B cell (primary cell): ENCODE measurements at regions not wholly inside any gene's neighbourhood (a gene's known extent, or its start where the extent isn't known, plus 50 kb on each side); places are given as distances from the start of the nearest gene placed in this dataset.

Source experiments
- ATAC-seq: fragments of 200-7000 bp; cut with Tn5 transposase; one replicate; pipeline ENCODE4 v1.10.0; 2021; ENCODE audit warnings: low read depth, mild to moderate bottlenecking, moderate number of reproducible peaks, moderate library complexity
- CTCF ChIA-PET: fragments of 350-600 bp; sonication (Branson Sonifier 250); formaldehyde crosslinking; loops from one replicate; lab custom pipeline; 2021; ENCODE audit warnings: antibody characterized with exemption, inconsistent platforms; lab: Charles Lee
- POLR2A ChIA-PET: fragments of 350-600 bp; sonication (Branson Sonifier 250); formaldehyde crosslinking; loops from one replicate; lab custom pipeline; 2021; ENCODE audit warnings: antibody characterized with exemption; lab: Charles Lee
- DNase-seq: peaks from one replicate; pipeline ENCODE4 v3.0.0; 2013
- H2AFZ ChIP-seq: 2 replicates; pipeline ENCODE4 v1.6.1; 2012; ENCODE audit warnings: mild to moderate bottlenecking, low read depth, low read length; ENCODE audit not compliant: insufficient read depth, poor library complexity, severe bottlenecking
- H3K27ac ChIP-seq, 2 donors: 1 replicate in 1 of 2; 2 replicates in 1 of 2; pipeline ENCODE4 v1.5.1; 2012 to 2013; ENCODE audit warnings: low read length in 2 of 2, mild to moderate bottlenecking in 2 of 2, moderate library complexity in 1 of 2
- H3K27me3 ChIP-seq, 4 experiments: fragments of 200-600 bp in 1 of 4; sonication (generic) in 1 of 4; replicated peaks in 1 of 4; 1 replicate in 2 of 4; 2 replicates in 2 of 4; pipeline versions ENCODE4 v1.6.1 to v1.7.0; 2013 to 2016; ENCODE audit warnings: low read length in 3 of 4, mild to moderate bottlenecking in 2 of 4, mixed read lengths in 1 of 4, moderate library complexity in 1 of 4; ENCODE audit not compliant: insufficient read depth in 4 of 4, control insufficient read depth in 3 of 4; ENCODE audit errors: control extremely low read depth in 1 of 4
- H3K36me3 ChIP-seq, 2 experiments: replicated peaks in 1 of 2; 1 replicate in 1 of 2; 2 replicates in 1 of 2; pipeline versions ENCODE4 v1.6.1 to v1.7.1; 2013; ENCODE audit warnings: low read length in 1 of 2; ENCODE audit not compliant: insufficient read depth in 2 of 2, control insufficient read depth in 1 of 2; ENCODE audit errors: control extremely low read depth in 1 of 2, extremely low read depth in 1 of 2
- H3K4me1 ChIP-seq, 2 donors: fragments of 200-600 bp in 1 of 2; sonication (generic) in 1 of 2; 1 replicate in 1 of 2; 2 replicates in 1 of 2; pipeline versions ENCODE4 v1.5.1 to v1.6.1; 2013 to 2017; ENCODE audit warnings: low read length in 2 of 2; ENCODE audit not compliant: control insufficient read depth in 2 of 2, insufficient read depth in 2 of 2
- H3K4me2 ChIP-seq: replicated peaks from 2 replicates; pipeline ENCODE3; 2012; ENCODE audit warnings: mild to moderate bottlenecking, low read depth, low read length; ENCODE audit not compliant: poor library complexity, severe bottlenecking
- H3K4me3 ChIP-seq, 5 experiments: fragments of 200-600 bp in 1 of 5; sonication (generic) in 1 of 5; 1 replicate in 3 of 5; 2 replicates in 2 of 5; pipeline versions ENCODE4 v1.5.1 to v1.7.0; 2011 to 2016; ENCODE audit warnings: low read length in 4 of 5, mild to moderate bottlenecking in 4 of 5, low read depth in 2 of 5, control low read depth in 1 of 5, moderate library complexity in 1 of 5; ENCODE audit not compliant: insufficient read depth in 1 of 5; ENCODE audit errors: control extremely low read depth in 1 of 5, extremely low read depth in 1 of 5
- H3K79me2 ChIP-seq: fragments of 200-600 bp; sonication (generic); one replicate; pipeline ENCODE4 v1.6.0; 2016; ENCODE audit warnings: low read length; ENCODE audit not compliant: control insufficient read depth, insufficient read depth
- H3K9ac ChIP-seq: fragments of 200-600 bp; sonication (generic); 2 replicates; pipeline ENCODE4 v1.6.1; 2017; ENCODE audit warnings: mild to moderate bottlenecking, low read length, moderate library complexity
- H3K9me3 ChIP-seq, 3 donors: one replicate each; pipeline versions ENCODE4 v1.6.1 to v1.7.1; 2013; ENCODE audit warnings: low read length in 2 of 3; ENCODE audit not compliant: control insufficient read depth in 2 of 3, insufficient read depth in 1 of 3; ENCODE audit errors: control extremely low read depth in 1 of 3
- H4K20me1 ChIP-seq: 2 replicates; pipeline ENCODE4 v1.6.0; 2012; ENCODE audit warnings: mild to moderate bottlenecking, low read length; ENCODE audit not compliant: insufficient read depth, control insufficient read depth, poor library complexity, severe bottlenecking
- H3K27ac Mint-ChIP-seq: one replicate; pipeline ENCODE4 v1.8.0; 2021; ENCODE audit warnings: mixed read lengths
- H3K27me3 Mint-ChIP-seq: one replicate; pipeline ENCODE4 v1.8.0; 2021; ENCODE audit warnings: mixed read lengths
- H3K4me1 Mint-ChIP-seq: one replicate; pipeline ENCODE4 v1.8.0; 2021; ENCODE audit warnings: mixed read lengths
- H3K4me3 Mint-ChIP-seq: one replicate; pipeline ENCODE4 v1.8.0; 2021; ENCODE audit warnings: mixed read lengths
- H3K9me3 Mint-ChIP-seq: one replicate; pipeline ENCODE4 v1.8.0; 2022; ENCODE audit warnings: mixed read lengths; ENCODE audit not compliant: insufficient read depth
- EZH2 ChIP-seq: IDR thresholded peaks from 2 replicates; pipeline ENCODE4 v1.6.1; 2012; ENCODE audit warnings: borderline replicate concordance, low read depth, mild to moderate bottlenecking, moderate library complexity, low read length; ENCODE audit not compliant: insufficient read depth, poor library complexity, severe bottlenecking
- WGBS: methylation state at CpG from one replicate; pipeline ENCODE4 v1.1.5; 2013; ENCODE audit warnings: missing lambda C conversion rate; ENCODE audit not compliant: insufficient coverage; 5-methylcytosine and 5-hydroxymethylcytosine counted together
- intact Hi-C: fragments of 100-400 bp; cut with micrococcal nuclease; formaldehyde crosslinking; loops from one replicate; pipeline ENCODE4 v1.10.0; 2022
- TF ChIP-seq, protein P1 (sequence below): fragments of 200-600 bp; IDR thresholded peaks from one replicate; pipeline ENCODE4 v1.8.0; 2022; ENCODE audit warnings: antibody characterized with exemption, mild to moderate bottlenecking

DNA sequence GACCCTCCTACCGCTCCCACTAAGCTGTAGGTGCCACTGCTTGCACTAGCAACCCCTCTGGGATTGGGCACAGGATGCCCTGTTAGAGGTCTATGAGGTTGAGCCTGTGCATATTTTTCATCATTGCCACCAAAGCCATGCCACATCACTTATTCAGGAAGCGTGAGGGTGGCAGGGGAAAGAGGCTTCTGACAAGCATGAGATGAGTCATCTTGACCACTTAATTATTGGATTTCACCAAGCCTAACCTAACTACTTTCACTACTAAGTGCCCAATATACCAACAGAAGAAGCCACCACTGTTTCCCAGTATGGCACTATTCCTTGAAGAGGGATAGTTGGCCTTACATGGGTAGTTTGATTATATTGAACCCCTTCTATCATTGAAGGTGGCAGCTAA, 181.3 kb upstream of the EPHA4 start:
- DNase-seq (no peak), ATAC-seq (no peak)
- H3K27me3 Mint-ChIP-seq, result no peaks in the 10 kb centered on the region
- Histone ChIP-seq H2AFZ (no peak overlapping the region), H3K4me3 (no peak overlapping the region), H3K9ac (no peak overlapping the region), H3K27ac (no peak overlapping the region), H3K79me2 (no peaks in the 10 kb centered on the region), H3K9me3 (peaks cover 0 to under 1% (median 0%) of the 10 kb centered on the region in 3 donors), H3K4me1 (no peaks in the 10 kb centered on the region), H3K36me3 (no peaks in the 10 kb centered on the region), H3K4me2 (no peak overlapping the region), H4K20me1 (no peaks in the 10 kb centered on the region), H3K27me3 (no peaks in the 10 kb centered on the region)
- no peak overlapping the region for H3K27ac Mint-ChIP-seq
- peaks cover under 1% of the 10 kb centered on the region for H3K9me3 Mint-ChIP-seq
- ChIA-PET POLR2A (no interaction called here), CTCF (no interaction called here)
- WGBS, result no CpG with 5 or more reads among the region's 2 CpGs
- no peak overlapping the region for H3K4me3 Mint-ChIP-seq
- no peaks in the 10 kb centered on the region for H3K4me1 Mint-ChIP-seq
- TF ChIP-seq, protein P1, sequence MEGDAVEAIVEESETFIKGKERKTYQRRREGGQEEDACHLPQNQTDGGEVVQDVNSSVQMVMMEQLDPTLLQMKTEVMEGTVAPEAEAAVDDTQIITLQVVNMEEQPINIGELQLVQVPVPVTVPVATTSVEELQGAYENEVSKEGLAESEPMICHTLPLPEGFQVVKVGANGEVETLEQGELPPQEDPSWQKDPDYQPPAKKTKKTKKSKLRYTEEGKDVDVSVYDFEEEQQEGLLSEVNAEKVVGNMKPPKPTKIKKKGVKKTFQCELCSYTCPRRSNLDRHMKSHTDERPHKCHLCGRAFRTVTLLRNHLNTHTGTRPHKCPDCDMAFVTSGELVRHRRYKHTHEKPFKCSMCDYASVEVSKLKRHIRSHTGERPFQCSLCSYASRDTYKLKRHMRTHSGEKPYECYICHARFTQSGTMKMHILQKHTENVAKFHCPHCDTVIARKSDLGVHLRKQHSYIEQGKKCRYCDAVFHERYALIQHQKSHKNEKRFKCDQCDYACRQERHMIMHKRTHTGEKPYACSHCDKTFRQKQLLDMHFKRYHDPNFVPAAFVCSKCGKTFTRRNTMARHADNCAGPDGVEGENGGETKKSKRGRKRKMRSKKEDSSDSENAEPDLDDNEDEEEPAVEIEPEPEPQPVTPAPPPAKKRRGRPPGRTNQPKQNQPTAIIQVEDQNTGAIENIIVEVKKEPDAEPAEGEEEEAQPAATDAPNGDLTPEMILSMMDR, result no peak
- TF ChIP-seq EZH2, result no peak
- intact Hi-C loops, result no loop called here

DNA sequence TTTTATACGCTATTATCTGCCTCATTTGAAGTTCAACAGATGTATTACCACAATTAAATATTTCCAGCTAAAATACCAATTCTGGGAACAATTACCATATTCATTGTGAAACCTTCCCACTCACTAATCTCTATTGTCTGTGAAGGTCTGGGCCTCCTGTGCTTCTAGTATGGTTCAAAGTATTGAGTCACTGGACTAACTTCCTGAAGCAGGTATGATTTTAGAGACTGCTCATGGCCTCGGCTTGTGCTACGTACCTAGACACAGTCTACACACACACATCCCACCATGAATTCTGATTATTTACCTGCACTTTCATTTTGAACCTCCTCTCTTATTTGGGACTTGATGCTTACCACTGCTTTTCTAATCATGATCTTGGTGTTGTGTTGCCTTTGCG, 180.7 kb upstream of the EPHA4 start:
- Histone ChIP-seq H3K4me2 (no peak overlapping the region), H3K4me1 (no peaks in the 10 kb centered on the region), H2AFZ (no peak overlapping the region), H4K20me1 (no peaks in the 10 kb centered on the region), H3K27me3 (no peaks in the 10 kb centered on the region), H3K79me2 (no peaks in the 10 kb centered on the region), H3K4me3 (no peak overlapping the region), H3K27ac (no peak overlapping the region), H3K9me3 (no peaks in the 10 kb centered on the region), H3K9ac (no peak overlapping the region), H3K36me3 (no peaks in the 10 kb centered on the region)
- no peak for ATAC-seq
- intact Hi-C loops, result no loop called here
- 100% methylated on average over 1 of the region's 4 CpGs for WGBS
- H3K27ac Mint-ChIP-seq, result no peak overlapping the region
- no peaks in the 10 kb centered on the region for H3K9me3 Mint-ChIP-seq
- TF ChIP-seq, protein P1, result no peak
- TF ChIP-seq EZH2, result no peak
- H3K4me3 Mint-ChIP-seq, result no peak overlapping the region
- DNase-seq, result no peak
- H3K27me3 Mint-ChIP-seq, result no peaks in the 10 kb centered on the region
- ChIA-PET CTCF (no interaction called here), POLR2A (no interaction called here)
- no peaks in the 10 kb centered on the region for H3K4me1 Mint-ChIP-seq
